GM20000 (cell line): ENCODE measurements at regions not wholly inside any gene's neighbourhood (a gene's known extent, or its start where the extent isn't known, plus 50 kb on each side); places are given as distances from the start of the nearest gene placed in this dataset.

Experiments used
- DNase-seq: peaks from one replicate; pipeline ENCODE4 v3.0.0; 2012; ENCODE audit warnings: low spot score
- CTCF ChIP-seq: IDR thresholded peaks from 2 replicates; pipeline ENCODE4 v1.5.1; 2012; ENCODE audit warnings: mild to moderate bottlenecking, control low read depth; ENCODE audit errors: extremely low read depth, missing control alignments

DNA sequence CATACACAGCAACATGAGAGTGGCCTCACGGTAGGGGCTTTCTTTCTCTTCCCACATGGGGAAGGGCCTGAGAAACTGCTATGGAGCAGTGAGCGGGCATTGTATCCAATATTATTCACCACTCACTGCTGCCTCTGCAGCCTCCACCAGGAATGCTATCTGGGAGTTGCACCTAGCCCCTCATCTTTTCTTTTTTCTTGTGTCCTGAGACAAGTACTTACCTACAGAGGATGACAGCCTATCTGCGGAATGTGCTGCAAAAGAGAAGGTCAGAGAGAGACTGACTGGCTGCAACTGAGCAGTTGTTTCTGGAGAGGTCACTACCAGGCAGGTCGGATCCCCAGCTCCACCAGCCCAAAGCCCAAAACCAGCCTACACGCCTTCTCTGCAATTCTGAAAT lies 52.1 kb upstream of the HTATIP2 start:
- TF ChIP-seq CTCF = no peak
- DNase-seq = no peak

GRCh38 chr11:20310596-20311394 lies 52.7 kb upstream of the HTATIP2 start:
- no peak for DNase-seq
- no peak for TF ChIP-seq CTCF

DNA sequence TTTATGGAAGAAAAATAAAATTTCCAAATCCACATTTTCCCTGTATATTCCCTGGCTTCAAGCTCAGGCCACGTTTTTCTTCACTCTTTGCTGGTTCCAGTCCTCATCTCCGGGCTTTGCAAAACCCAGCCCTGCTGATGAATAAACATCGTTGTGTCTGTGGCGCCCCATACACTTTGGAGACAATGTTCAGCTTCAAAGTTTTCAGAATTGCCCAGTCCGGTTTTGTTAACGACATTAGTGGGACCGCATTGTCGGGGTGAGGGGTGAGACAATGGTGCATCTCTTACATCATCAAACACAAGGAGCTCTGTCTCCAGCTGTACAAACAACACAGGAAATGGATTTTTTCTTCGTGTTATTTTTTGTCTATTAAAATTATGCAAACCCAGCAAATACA lies 53.4 kb upstream of the HTATIP2 start:
- no peak for DNase-seq
- TF ChIP-seq CTCF = no peak

DNA sequence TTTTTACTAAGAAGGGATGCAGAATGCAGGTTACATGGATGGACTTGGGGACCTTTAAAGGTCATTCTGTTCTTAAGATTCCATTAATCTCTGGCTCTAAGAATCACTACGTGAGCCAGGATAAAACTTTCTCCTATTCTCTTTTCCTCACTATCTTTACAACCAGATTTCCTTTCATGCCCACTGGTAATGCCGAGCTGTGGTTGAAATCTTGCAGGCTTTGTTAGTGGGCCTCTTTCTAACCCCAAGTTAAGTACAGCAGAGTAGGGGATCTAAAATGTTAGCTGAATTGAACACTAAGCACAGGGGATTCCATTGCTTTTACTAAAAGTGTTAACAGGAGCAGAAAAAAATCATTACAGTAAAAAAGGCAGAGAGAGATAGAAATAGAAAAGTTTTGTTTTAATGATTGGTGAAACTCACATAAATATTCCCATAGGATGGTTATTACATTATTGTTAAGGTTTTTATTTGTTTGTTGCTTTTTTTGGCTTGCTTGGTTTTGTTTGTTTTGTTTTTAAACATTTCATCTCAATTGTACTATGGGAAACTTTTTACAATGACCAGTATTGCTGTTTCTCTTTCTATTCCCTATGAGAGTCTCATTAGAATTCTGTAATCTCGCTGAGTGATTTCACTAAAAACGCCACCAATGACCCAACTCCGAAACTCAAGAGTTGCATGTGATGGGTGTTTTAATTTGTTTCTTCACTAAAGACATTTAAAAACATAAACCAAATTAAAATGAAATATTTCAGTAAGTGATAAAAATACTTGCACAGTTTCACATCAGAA lies 54.1 kb upstream of the HTATIP2 start:
- TF ChIP-seq CTCF = no peak
- DNase-seq = no peak

DNA sequence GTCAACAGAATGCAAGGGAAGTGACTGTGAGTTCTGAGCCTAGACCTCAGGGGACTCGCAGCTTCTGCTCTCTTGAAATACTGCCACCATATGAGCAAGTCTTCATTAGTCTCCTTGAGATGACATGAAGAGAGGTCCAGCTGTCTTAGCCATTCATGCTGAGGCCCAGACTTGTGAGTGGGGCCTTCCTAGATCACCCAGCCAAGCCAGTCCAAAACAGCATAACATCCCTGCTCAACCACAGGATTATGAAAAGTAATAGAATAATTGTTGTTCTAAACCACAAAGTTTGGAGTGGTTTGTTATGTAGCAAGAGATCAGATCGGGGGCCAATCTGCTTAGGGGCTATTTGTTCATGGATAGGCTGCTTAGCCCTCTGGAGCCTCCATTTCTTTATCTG lies 54.9 kb upstream of the HTATIP2 start:
- DNase-seq = no peak
- no peak for TF ChIP-seq CTCF

DNA sequence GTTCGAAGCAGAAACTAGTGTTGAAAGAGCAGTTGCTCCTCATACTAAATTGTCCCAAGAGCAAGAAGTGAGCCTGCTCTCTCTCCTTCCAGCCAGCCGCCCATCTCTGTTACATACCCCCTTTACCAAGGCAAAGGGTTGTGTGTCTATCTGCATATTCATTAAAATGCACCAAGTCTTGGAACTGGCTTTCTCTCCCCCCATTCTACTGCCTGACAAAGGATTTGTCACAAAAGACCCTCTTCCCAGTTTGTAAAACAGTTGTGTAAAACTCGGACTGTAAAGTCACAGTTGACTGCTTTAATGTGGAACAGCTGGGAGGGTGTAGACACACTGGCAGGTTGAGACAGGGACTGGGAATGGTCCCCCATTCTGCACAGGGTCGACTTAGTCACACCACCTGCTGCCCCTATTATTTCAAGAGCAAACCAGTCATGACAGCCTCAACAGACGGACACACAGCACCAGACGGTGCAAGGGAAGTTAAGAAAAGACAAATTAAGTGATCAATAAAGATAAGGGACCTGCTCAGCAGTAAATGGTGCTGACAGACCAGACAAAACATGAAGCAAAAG lies 60.0 kb upstream of the HTATIP2 start:
- no peak for DNase-seq
- no peak for TF ChIP-seq CTCF

GRCh38 chr11:20293992-20294391 lies 69.5 kb upstream of the HTATIP2 start:
- no peak for TF ChIP-seq CTCF
- DNase-seq = no peak
